Activated CD4-positive, alpha-beta memory T cell treated with anti-CD3 and anti-CD28 coated beads for 36 hours (primary cell): ENCODE measurements at regions not wholly inside any gene's neighbourhood (a gene's known extent, or its start where the extent isn't known, plus 50 kb on each side); places are given as distances from the start of the nearest gene placed in this dataset.

ENCODE experiments used
- CTCF ChIA-PET: fragments of 350-600 bp; sonication (Branson Sonifier 250); formaldehyde crosslinking; loops from one replicate; lab custom pipeline; 2021; ENCODE audit warnings: antibody characterized with exemption, inconsistent platforms; lab: Charles Lee
- POLR2A ChIA-PET: fragments of 350-600 bp; sonication (Branson Sonifier 250); formaldehyde crosslinking; loops from one replicate; lab custom pipeline; 2021; ENCODE audit warnings: antibody characterized with exemption; lab: Charles Lee
- DNase-seq: peaks from one replicate; pipeline ENCODE4 v3.0.0-alpha.2; 2020
- H3K27ac Mint-ChIP-seq: one replicate; pipeline ENCODE4 v1.8.0; 2021; ENCODE audit warnings: mixed read lengths
- H3K27me3 Mint-ChIP-seq: one replicate; pipeline ENCODE4 v1.8.0; 2021; ENCODE audit warnings: mixed read lengths
- H3K36me3 Mint-ChIP-seq: one replicate; pipeline ENCODE4 v1.8.0; 2021; ENCODE audit warnings: mixed read lengths
- H3K4me1 Mint-ChIP-seq: one replicate; pipeline ENCODE4 v1.8.0; 2021; ENCODE audit warnings: low read depth, mixed read lengths
- H3K4me3 Mint-ChIP-seq: one replicate; pipeline ENCODE4 v1.8.0; 2021; ENCODE audit warnings: mild to moderate bottlenecking, mixed read lengths
- H3K9me3 Mint-ChIP-seq: one replicate; pipeline ENCODE4 v1.8.0; 2021; ENCODE audit warnings: mixed read lengths
- intact Hi-C: fragments of 100-400 bp; cut with micrococcal nuclease; formaldehyde crosslinking; loops from one replicate; pipeline ENCODE4 v1.15.1; 2023

DNA sequence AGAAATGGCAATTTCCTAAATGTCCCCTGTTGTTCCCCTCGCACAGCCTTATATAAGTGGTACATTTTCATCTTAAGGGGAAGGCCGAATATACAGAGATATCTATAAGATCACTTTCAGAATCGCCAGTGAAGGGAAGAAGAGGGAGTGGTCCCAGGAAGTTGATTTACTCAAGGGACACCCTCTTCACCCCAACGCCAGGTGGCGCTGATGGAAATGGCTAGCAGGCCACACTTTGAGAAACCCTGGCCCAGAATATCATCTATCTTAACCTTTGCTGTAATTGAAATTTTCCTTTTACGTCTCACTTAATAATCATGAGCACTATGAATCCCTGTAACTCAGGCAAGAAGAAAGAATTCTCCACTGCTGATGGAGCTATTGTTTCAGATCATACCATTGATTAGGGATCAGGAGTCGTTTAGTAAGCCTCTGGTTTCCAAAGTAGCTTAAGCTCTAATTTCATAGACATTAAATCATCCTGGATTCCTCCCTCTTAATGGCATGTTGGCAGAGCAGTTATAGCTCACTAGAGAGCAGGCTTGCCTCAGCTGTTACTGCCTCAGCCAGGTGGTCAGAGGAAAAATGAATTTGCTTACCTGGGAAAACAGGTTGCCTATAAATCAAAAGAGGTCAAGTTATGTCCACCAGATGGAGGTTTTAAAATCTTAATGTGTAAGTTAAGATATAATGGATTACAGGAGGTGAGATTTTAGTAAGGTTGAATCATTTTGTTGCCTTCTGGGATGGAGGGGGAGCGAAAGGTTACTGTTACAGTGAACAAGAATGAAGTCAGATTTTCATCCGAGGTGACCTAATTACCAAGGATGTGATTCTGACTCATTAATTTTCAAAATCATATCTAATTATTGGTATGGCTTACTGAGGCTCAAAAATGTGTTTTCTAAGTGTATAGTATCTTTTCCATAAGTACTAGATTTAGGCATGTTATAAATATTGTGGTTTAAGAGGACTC is 941.2 kb upstream of the TENM3 start:
- Mint-ChIP-seq H3K27ac (no peak overlapping the region), H3K27me3 (no peaks in the 10 kb centered on the region), H3K9me3 (peaks cover 8% of the 10 kb centered on the region), H3K36me3 (no peaks in the 10 kb centered on the region), H3K4me1 (no peaks in the 10 kb centered on the region), H3K4me3 (no peak overlapping the region)
- DNase-seq: peak; percentile 30
- CTCF ChIA-PET: interaction anchor here (0.7 kb wide), 1 partner anchor 226 kb away, joined by 3 read pairs; no protein-coding TSS in a partner anchor
- intact Hi-C loops: no loop called here
- POLR2A ChIA-PET: no interaction called here

DNA sequence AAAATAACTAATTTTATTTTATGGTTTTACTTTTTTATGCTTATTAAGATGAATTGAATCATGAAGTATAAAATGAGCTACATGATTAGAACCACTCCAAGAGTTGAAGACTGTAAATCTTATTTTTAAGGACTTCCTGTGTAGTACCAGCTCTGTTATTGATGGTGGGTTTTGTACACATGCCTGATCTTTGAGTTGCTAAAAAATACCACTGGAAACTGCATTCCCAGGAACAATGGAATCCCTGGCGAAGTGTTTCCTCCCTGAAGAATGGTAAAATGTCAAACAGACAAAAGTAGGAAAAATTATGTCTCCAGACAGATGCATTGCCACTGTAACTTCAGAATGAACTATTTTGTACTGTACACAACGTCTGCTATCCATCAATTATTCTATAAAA is 935.4 kb upstream of the TENM3 start:
- intact Hi-C loops: no loop called here
- H3K36me3 Mint-ChIP-seq: no peaks in the 10 kb centered on the region
- H3K27ac Mint-ChIP-seq: no peak overlapping the region
- ChIA-PET POLR2A (no interaction called here), CTCF (interaction anchor here (0.6 kb wide), 1 partner anchor 1379 kb away, joined by 3 read pairs; no protein-coding TSS in a partner anchor)
- no peaks in the 10 kb centered on the region for H3K4me1 Mint-ChIP-seq
- no peak for DNase-seq
- no peaks in the 10 kb centered on the region for H3K27me3 Mint-ChIP-seq
- H3K9me3 Mint-ChIP-seq: no peaks in the 10 kb centered on the region
- no peak overlapping the region for H3K4me3 Mint-ChIP-seq

DNA sequence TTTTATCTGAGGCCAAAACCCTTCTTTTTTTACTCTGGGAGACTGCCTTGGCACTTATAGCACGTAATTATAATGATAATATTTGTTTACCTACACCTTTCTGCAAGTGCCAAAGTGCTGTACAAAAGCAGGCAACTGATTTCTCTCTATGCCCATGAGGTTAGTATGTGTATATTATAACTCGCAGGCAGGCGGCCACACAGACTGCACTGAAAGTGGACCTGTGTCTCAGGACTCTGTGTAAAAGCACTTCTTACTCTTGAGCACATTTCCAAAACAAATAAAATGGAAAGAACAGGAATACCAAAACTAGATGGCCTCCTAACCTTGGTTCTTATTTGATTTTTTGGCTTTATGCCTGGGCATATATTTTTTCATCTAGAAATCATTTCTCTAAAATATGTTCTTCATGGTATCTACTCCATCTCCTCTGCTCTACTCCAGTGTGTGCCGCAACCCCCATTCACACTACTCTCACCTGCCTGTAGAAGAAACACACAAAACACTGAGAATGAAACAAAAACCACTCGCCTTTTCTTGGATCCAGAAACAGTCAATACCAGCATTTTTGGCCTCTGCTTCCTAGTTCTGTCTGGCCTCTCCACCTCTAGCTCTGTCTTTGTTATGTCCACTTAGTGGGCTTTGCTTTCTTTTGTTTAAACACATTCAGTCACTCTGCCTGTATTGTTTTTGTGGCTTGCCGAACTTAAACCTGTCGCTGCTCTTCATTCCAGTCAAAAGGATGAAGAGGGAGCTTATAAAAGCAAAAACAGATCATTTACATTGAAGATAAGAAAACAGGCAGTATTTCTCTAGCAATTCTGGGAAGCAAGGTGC is 934.5 kb upstream of the TENM3 start:
- no peaks in the 10 kb centered on the region for H3K36me3 Mint-ChIP-seq

DNA sequence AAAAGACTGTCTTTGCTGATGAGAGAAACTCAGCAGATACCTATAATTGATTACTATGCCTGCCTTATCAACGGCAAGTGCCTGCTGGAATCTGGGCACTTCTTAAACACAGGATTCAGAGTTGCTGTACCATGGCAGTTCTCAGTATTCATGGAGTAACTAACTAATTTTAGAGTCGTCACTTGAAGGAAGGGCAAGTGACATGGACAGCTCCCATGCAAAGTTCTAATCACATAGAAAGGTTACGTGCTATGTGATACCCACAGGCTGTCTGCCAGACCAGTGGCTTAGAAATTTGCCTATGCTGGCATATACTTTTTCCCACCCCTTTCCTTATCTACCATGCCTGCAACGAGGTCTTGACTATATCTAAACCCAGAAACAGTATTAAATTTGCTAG is 931.1 kb upstream of the TENM3 start:
- no peak overlapping the region for H3K27ac Mint-ChIP-seq
- H3K4me3 Mint-ChIP-seq: no peak overlapping the region
- ChIA-PET CTCF (no interaction called here), POLR2A (no interaction called here)
- no peaks in the 10 kb centered on the region for H3K27me3 Mint-ChIP-seq
- no peaks in the 10 kb centered on the region for H3K36me3 Mint-ChIP-seq
- intact Hi-C loops: no loop called here
- peaks cover 2% of the 10 kb centered on the region for H3K9me3 Mint-ChIP-seq
- no peak for DNase-seq
- no peaks in the 10 kb centered on the region for H3K4me1 Mint-ChIP-seq

More for the DNA sequence above, 934.5 kb upstream of the TENM3 start:
- no peaks in the 10 kb centered on the region for H3K4me1 Mint-ChIP-seq
- H3K9me3 Mint-ChIP-seq: peaks cover 2% of the 10 kb centered on the region
- no peak for DNase-seq
- ChIA-PET POLR2A (no interaction called here), CTCF (no interaction called here)
- no peak overlapping the region for H3K4me3 Mint-ChIP-seq
- H3K27me3 Mint-ChIP-seq: no peaks in the 10 kb centered on the region
- intact Hi-C loops: no loop called here
- H3K27ac Mint-ChIP-seq: no peak overlapping the region

DNA sequence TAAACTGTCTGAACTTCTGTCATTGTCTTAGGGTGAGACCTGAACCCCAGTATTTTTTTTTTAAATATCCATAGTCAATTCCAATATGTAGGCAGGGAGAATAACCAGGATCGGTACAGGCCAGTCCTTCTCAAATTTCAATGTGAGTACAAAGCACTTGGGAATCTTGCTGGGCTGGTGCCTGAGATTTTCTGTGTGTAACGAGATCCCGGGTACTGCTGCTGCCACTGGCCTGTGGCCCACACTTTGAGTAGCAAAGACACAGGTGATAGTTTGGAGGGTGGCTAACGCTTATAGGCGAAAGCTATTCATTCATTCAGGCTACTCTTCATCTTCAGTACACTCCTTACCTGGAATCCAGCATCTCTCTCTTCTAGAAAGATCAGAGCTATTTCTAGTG is 923.6 kb upstream of the TENM3 start:
- Mint-ChIP-seq H3K27me3 (no peaks in the 10 kb centered on the region), H3K4me3 (no peak overlapping the region), H3K27ac (no peak overlapping the region), H3K36me3 (no peaks in the 10 kb centered on the region), H3K9me3 (peaks cover 3% of the 10 kb centered on the region), H3K4me1 (no peaks in the 10 kb centered on the region)
- no peak for DNase-seq
- ChIA-PET CTCF (no interaction called here), POLR2A (no interaction called here)
- intact Hi-C loops: no loop called here

DNA sequence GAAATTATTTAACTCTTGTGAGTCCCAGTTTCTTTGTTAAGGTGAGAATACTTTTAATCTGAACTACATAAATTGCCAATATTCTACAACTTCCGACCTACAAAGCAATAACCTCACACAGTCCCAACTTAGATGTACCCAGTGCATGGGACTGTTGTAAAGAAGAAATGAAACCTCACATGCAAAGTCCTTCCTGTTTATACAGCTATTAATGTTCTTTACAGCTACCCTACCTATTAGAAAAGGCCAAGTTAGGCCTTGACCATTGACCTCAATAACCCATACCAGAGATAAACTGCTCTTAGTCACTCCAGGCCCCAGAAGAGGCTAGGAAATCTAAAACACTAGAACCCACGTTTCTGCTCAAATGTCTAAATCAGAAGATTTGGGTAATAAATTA is 920.1 kb upstream of the TENM3 start:
- Mint-ChIP-seq H3K27ac (no peak overlapping the region), H3K9me3 (peaks cover 8% of the 10 kb centered on the region), H3K36me3 (no peaks in the 10 kb centered on the region), H3K4me3 (no peak overlapping the region), H3K27me3 (no peaks in the 10 kb centered on the region), H3K4me1 (no peaks in the 10 kb centered on the region)
- ChIA-PET CTCF (no interaction called here), POLR2A (no interaction called here)
- intact Hi-C loops: no loop called here
- DNase-seq: no peak

DNA sequence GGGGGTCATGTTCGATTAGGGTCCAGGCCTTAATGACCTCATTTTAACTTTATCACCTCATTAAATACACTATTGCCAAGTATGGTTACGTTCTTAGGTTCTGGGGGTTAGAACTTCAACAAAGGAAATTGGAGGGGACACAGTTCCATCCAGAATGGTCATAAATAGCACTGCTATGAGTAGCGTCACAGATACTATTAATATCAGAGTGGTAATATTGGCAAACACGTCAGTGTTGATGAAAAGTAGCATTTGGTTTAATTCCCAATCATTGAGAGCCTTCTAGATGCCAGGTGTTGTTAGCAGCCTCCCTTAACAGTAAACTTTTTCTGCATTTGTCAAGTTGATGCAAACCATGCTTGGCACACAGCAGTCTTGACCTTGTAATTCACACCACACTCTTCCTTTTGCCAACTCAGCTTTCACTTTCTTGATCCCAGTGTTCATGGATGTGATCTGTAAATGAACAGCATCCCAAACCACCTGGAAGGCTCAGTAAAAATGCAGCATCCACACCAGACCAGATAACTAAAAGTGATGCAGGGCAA is 912.5 kb upstream of the TENM3 start:
- CTCF ChIA-PET: no interaction called here
- H3K27me3 Mint-ChIP-seq: no peaks in the 10 kb centered on the region
- H3K4me3 Mint-ChIP-seq: no peak overlapping the region
- H3K27ac Mint-ChIP-seq: no peak overlapping the region
- H3K36me3 Mint-ChIP-seq: no peaks in the 10 kb centered on the region
- H3K4me1 Mint-ChIP-seq: no peaks in the 10 kb centered on the region
- DNase-seq: no peak
- peaks cover 9% of the 10 kb centered on the region for H3K9me3 Mint-ChIP-seq
- intact Hi-C loops: no loop called here
- POLR2A ChIA-PET: no interaction called here

DNA sequence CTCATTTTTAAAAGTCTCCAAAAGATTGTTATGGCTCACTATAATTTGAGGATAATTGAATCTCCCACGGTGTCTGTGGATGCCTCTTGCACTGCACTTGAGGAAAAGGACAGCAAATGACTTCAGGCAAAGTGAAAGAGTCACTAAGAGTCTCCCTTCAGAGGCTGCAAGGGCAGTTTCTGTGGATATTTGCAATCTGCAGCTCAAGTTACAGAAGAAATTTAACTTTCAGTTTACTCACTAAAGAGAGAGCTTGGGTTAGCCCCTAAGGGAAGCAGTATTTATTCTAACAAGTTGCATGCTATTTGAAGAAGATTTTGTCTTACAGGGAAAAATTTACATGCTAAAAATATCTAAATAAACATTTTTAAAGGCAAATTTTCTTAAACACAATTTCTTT is 912.0 kb upstream of the TENM3 start:
- CTCF ChIA-PET: no interaction called here
- no peaks in the 10 kb centered on the region for H3K4me1 Mint-ChIP-seq
- POLR2A ChIA-PET: no interaction called here
- peaks cover 9% of the 10 kb centered on the region for H3K9me3 Mint-ChIP-seq
- H3K4me3 Mint-ChIP-seq: no peak overlapping the region
- H3K27me3 Mint-ChIP-seq: no peaks in the 10 kb centered on the region
- H3K36me3 Mint-ChIP-seq: no peaks in the 10 kb centered on the region
- intact Hi-C loops: no loop called here
- no peak for DNase-seq
- H3K27ac Mint-ChIP-seq: no peak overlapping the region

DNA sequence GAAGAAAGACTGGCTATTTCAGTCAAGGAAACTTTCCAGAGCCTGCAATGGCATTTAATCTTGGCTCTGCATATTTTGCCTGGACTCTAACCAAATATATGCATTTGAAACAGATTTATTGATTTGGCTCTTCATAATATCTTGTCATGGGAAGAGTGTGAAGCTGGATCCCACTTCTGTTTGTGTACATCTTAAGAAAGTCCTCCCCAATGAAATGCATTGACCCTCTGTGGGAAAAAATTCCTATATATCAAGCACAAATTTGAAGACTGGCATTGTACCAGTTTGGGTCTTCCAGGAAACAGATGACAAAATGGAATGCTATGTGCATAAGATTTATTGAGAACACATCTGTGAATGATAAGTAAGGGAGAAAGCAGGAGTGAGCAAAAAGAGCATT is 897.3 kb upstream of the TENM3 start:
- DNase-seq: no peak

DNA sequence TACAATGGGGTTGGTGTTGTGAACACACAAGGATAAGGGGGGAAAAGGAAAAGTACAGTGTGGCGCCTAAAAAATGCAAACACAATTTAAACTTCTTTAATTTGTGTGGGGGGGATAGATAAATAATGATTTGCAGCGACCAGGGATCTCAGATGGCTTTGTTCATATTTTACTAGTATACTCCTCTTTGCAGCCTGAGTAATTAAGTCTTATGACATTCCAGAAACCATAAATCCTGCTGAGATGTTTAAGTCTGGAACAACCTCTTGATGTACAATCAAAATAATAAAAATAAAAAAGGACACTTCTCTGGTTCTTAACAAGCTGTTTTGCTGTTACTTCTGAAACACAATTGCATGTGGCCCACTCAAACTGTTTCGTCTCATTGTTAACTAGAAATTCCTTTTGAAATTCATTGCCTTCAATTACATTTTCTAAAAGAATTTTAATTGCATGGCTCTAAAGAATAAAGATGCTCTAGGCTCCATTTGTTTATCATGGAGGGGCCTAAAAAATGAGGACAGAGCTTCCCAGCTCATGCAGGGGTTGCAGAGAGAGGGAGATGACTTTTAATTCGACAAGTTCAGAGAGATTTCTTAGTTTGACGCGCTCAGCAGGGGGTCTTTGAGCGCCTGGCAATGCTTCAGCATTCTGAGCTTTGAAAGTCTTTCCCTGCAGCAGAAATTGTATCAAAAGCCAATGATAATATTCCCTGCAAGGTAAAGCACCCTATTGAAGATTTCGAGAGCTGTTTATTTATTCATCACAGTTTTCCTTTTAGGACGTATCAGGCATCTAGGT is 892.4 kb upstream of the TENM3 start:
- H3K27ac Mint-ChIP-seq: no peak overlapping the region
- H3K36me3 Mint-ChIP-seq: no peaks in the 10 kb centered on the region
- no peak overlapping the region for H3K4me3 Mint-ChIP-seq
- CTCF ChIA-PET: no interaction called here
- H3K4me1 Mint-ChIP-seq: no peaks in the 10 kb centered on the region
- H3K9me3 Mint-ChIP-seq: no peaks in the 10 kb centered on the region
- POLR2A ChIA-PET: no interaction called here
- H3K27me3 Mint-ChIP-seq: no peaks in the 10 kb centered on the region
- DNase-seq: no peak
- intact Hi-C loops: no loop called here

More for the DNA sequence above, 897.3 kb upstream of the TENM3 start:
- Mint-ChIP-seq H3K4me1 (no peaks in the 10 kb centered on the region), H3K4me3 (no peak overlapping the region), H3K27me3 (no peaks in the 10 kb centered on the region), H3K27ac (no peak overlapping the region), H3K9me3 (peaks cover 2% of the 10 kb centered on the region), H3K36me3 (no peaks in the 10 kb centered on the region)
- POLR2A ChIA-PET: no interaction called here
- CTCF ChIA-PET: no interaction called here
- intact Hi-C loops: no loop called here

DNA sequence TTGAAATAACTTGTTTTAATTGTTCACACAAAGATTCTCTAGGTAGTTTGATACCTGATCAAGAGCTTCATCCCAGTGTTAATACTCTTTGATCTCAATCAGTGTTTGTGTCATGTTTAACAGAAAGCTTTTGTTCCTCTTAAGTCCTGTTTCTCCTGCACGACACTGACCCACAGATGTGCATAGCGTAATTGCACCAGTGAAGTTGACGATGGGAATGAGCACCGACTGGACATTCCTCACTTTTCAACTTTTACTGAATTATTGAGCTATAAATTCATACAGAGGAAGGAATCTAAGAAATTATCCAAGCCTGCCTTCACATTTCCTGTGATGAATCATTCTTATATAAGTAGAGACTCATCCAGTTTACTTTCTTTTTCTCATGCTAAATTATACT is 878.7 kb upstream of the TENM3 start:
- no peaks in the 10 kb centered on the region for H3K4me1 Mint-ChIP-seq
- ChIA-PET CTCF (interaction anchor here (0.9 kb wide), 1 partner anchor 10 kb away, joined by 3 read pairs; no protein-coding TSS in a partner anchor), POLR2A (no interaction called here)
- H3K36me3 Mint-ChIP-seq: no peaks in the 10 kb centered on the region
- intact Hi-C loops: no loop called here
- no peak for DNase-seq
- H3K4me3 Mint-ChIP-seq: no peak overlapping the region
- H3K27ac Mint-ChIP-seq: no peak overlapping the region
- H3K27me3 Mint-ChIP-seq: no peaks in the 10 kb centered on the region
- H3K9me3 Mint-ChIP-seq: peaks cover 4% of the 10 kb centered on the region
